ENCODE measurements at regions not wholly inside any gene's neighbourhood (a gene's known extent, or its start where the extent isn't known, plus 50 kb on each side); places are given as distances from the start of the nearest gene placed in this dataset.

GRCh38 chr13:26965952-26966700 is 205.5 kb downstream of the USP12 start:
- no peak overlapping the region for H3K4me3 ChIP-seq (ENCODE audit: low read length)
- peak overlapping the region; percentile 43 for H3K27ac ChIP-seq (ENCODE audit: low read length)
- peaks cover 23% of the 10 kb centered on the region for H3K27me3 ChIP-seq (ENCODE audit: control insufficient read depth, insufficient read depth, low read length)
- H3K4me1 ChIP-seq (ENCODE audit: control insufficient read depth, insufficient read depth, low read length), result peaks cover 72% of the 10 kb centered on the region
- WGBS (ENCODE audit: insufficient coverage), result 27% methylated on average over 16 of the region's 22 CpGs
- H3K9me3 ChIP-seq (replicated peaks; ENCODE audit: control insufficient read depth, low read depth, low read length), result no peaks in the 10 kb centered on the region
- DNase-seq, result peak; percentile 96
- no peaks in the 10 kb centered on the region for H3K36me3 ChIP-seq (ENCODE audit: control insufficient read depth, insufficient read depth, low read length)

GRCh38 chr13:26964278-26965250 is 204.0 kb upstream of the GPR12 start:
- no peaks in the 10 kb centered on the region for H3K9me3 ChIP-seq (replicated peaks; ENCODE audit: control insufficient read depth, low read depth, low read length)
- no peaks in the 10 kb centered on the region for H3K36me3 ChIP-seq (ENCODE audit: control insufficient read depth, insufficient read depth, low read length)
- peaks cover 72% of the 10 kb centered on the region for H3K4me1 ChIP-seq (ENCODE audit: control insufficient read depth, insufficient read depth, low read length)
- no peak overlapping the region for H3K4me3 ChIP-seq (ENCODE audit: low read length)
- H3K27ac ChIP-seq (ENCODE audit: low read length), result peak overlapping the region; percentile 43
- peaks cover 23% of the 10 kb centered on the region for H3K27me3 ChIP-seq (ENCODE audit: control insufficient read depth, insufficient read depth, low read length)
- DNase-seq, result peak; percentile 22
- 54% methylated on average over 13 of the region's 16 CpGs for WGBS (ENCODE audit: insufficient coverage)

GRCh38 chr13:26962671-26963070 is 202.1 kb upstream of the GPR12 start:
- no CpG with 5 or more reads among the region's 2 CpGs for WGBS (ENCODE audit: insufficient coverage)
- no peaks in the 10 kb centered on the region for H3K9me3 ChIP-seq (replicated peaks; ENCODE audit: control insufficient read depth, low read depth, low read length)
- H3K36me3 ChIP-seq (ENCODE audit: control insufficient read depth, insufficient read depth, low read length), result no peaks in the 10 kb centered on the region
- H3K4me1 ChIP-seq (ENCODE audit: control insufficient read depth, insufficient read depth, low read length), result peaks cover 57% of the 10 kb centered on the region
- H3K4me3 ChIP-seq (ENCODE audit: low read length), result no peak overlapping the region
- H3K27me3 ChIP-seq (ENCODE audit: control insufficient read depth, insufficient read depth, low read length), result peaks cover 14% of the 10 kb centered on the region
- no peak overlapping the region for H3K27ac ChIP-seq (ENCODE audit: low read length)
- DNase-seq, result no peak

GRCh38 chr13:26961890-26962615 is 201.5 kb upstream of the GPR12 start:
- Histone ChIP-seq H3K4me3 (ENCODE audit: low read length) (no peak overlapping the region), H3K9me3 (replicated peaks; ENCODE audit: control insufficient read depth, low read depth, low read length) (no peaks in the 10 kb centered on the region), H3K36me3 (ENCODE audit: control insufficient read depth, insufficient read depth, low read length) (no peaks in the 10 kb centered on the region), H3K27me3 (ENCODE audit: control insufficient read depth, insufficient read depth, low read length) (peaks cover 13% of the 10 kb centered on the region), H3K4me1 (ENCODE audit: control insufficient read depth, insufficient read depth, low read length) (peaks cover 51% of the 10 kb centered on the region), H3K27ac (ENCODE audit: low read length) (no peak overlapping the region)
- 68% methylated on average over 12 of the region's 17 CpGs for WGBS (ENCODE audit: insufficient coverage)
- DNase-seq, result no peak

GRCh38 chr13:26957182-26957581 is 196.6 kb upstream of the GPR12 start:
- Histone ChIP-seq H3K9me3 (replicated peaks; ENCODE audit: control insufficient read depth, low read depth, low read length) (no peaks in the 10 kb centered on the region), H3K27me3 (ENCODE audit: control insufficient read depth, insufficient read depth, low read length) (peaks cover 23% of the 10 kb centered on the region), H3K36me3 (ENCODE audit: control insufficient read depth, insufficient read depth, low read length) (no peaks in the 10 kb centered on the region), H3K4me1 (ENCODE audit: control insufficient read depth, insufficient read depth, low read length) (peaks cover 6% of the 10 kb centered on the region), H3K27ac (ENCODE audit: low read length) (no peak overlapping the region), H3K4me3 (ENCODE audit: low read length) (no peak overlapping the region)
- no peak for DNase-seq
- 33% methylated on average over 1 of the region's 1 CpG for WGBS (ENCODE audit: insufficient coverage)

GRCh38 chr13:26956522-26957142 is 196.0 kb upstream of the GPR12 start:
- H3K4me3 ChIP-seq (ENCODE audit: low read length), result no peak overlapping the region
- H3K9me3 ChIP-seq (replicated peaks; ENCODE audit: control insufficient read depth, low read depth, low read length), result no peaks in the 10 kb centered on the region
- no peaks in the 10 kb centered on the region for H3K36me3 ChIP-seq (ENCODE audit: control insufficient read depth, insufficient read depth, low read length)
- no peak for DNase-seq
- peaks cover 21% of the 10 kb centered on the region for H3K27me3 ChIP-seq (ENCODE audit: control insufficient read depth, insufficient read depth, low read length)
- no CpG with 5 or more reads among the region's 10 CpGs for WGBS (ENCODE audit: insufficient coverage)
- H3K4me1 ChIP-seq (ENCODE audit: control insufficient read depth, insufficient read depth, low read length), result peaks cover under 1% of the 10 kb centered on the region
- H3K27ac ChIP-seq (ENCODE audit: low read length), result no peak overlapping the region

GRCh38 chr13:26954976-26955375 is 194.4 kb upstream of the GPR12 start:
- no peak for DNase-seq
- H3K4me1 ChIP-seq (ENCODE audit: control insufficient read depth, insufficient read depth, low read length), result no peaks in the 10 kb centered on the region
- H3K36me3 ChIP-seq (ENCODE audit: control insufficient read depth, insufficient read depth, low read length), result no peaks in the 10 kb centered on the region
- peaks cover 31% of the 10 kb centered on the region for H3K27me3 ChIP-seq (ENCODE audit: control insufficient read depth, insufficient read depth, low read length)
- H3K9me3 ChIP-seq (replicated peaks; ENCODE audit: control insufficient read depth, low read depth, low read length), result no peaks in the 10 kb centered on the region
- WGBS (ENCODE audit: insufficient coverage), result 70% methylated on average over 2 of the region's 4 CpGs
- H3K4me3 ChIP-seq (ENCODE audit: low read length), result no peak overlapping the region
- H3K27ac ChIP-seq (ENCODE audit: low read length), result no peak overlapping the region

GRCh38 chr13:26953291-26953690 is 192.7 kb upstream of the GPR12 start:
- H3K27ac ChIP-seq (ENCODE audit: low read length), result no peak overlapping the region
- WGBS (ENCODE audit: insufficient coverage), result no CpG with 5 or more reads among the region's 5 CpGs
- H3K36me3 ChIP-seq (ENCODE audit: control insufficient read depth, insufficient read depth, low read length), result no peaks in the 10 kb centered on the region
- H3K9me3 ChIP-seq (replicated peaks; ENCODE audit: control insufficient read depth, low read depth, low read length), result no peaks in the 10 kb centered on the region
- H3K4me1 ChIP-seq (ENCODE audit: control insufficient read depth, insufficient read depth, low read length), result no peaks in the 10 kb centered on the region
- no peak for DNase-seq
- H3K27me3 ChIP-seq (ENCODE audit: control insufficient read depth, insufficient read depth, low read length), result peaks cover 33% of the 10 kb centered on the region
- H3K4me3 ChIP-seq (ENCODE audit: low read length), result no peak overlapping the region

DNA sequence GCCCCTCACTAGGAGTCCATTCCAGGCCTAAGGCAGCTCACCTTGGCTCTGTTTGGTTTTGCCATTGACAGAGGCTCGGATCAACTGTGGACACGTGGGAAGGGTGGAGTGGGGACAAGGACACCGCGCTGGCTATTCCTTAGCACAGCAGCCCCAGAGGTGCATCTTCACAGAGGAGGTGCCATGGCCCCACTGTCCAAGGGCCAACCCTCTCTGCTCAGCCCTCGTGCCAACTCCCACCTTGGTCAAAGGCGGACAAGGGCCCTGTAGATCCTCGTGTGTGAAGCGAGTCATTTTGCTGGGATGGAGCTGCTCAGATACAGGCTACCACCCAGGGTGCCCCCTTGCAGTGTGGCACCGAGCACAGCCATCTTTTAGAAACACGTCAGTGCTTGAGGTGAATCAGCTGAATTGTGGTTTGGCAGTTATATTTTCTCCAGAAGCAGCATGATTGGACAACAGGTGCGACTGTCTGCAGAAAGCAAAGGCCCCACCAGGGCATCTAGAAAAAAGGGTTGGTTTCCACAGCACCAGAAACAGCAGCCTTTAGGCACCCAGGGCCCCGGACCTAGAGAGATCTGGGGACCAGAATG is 192.1 kb upstream of the GPR12 start:
- WGBS (ENCODE audit: insufficient coverage), result 93% methylated on average over 11 of the region's 12 CpGs
- Histone ChIP-seq H3K36me3 (ENCODE audit: control insufficient read depth, insufficient read depth, low read length) (no peaks in the 10 kb centered on the region), H3K4me1 (ENCODE audit: control insufficient read depth, insufficient read depth, low read length) (no peaks in the 10 kb centered on the region)

More for the DNA sequence above, 192.1 kb upstream of the GPR12 start:
- Histone ChIP-seq H3K9me3 (replicated peaks; ENCODE audit: control insufficient read depth, low read depth, low read length) (no peaks in the 10 kb centered on the region), H3K27ac (ENCODE audit: low read length) (no peak overlapping the region), H3K4me3 (ENCODE audit: low read length) (no peak overlapping the region), H3K27me3 (ENCODE audit: control insufficient read depth, insufficient read depth, low read length) (peaks cover 34% of the 10 kb centered on the region)
- DNase-seq, result no peak

Data from muscle of leg (tissue), 3 donors.